SK-N-SH (cell line): ENCODE measurements at regions not wholly inside any gene's neighbourhood (a gene's known extent, or its start where the extent isn't known, plus 50 kb on each side); places are given as distances from the start of the nearest gene placed in this dataset.

Experiments
- CTCF ChIA-PET: fragments of 300-600, 350-600 bp; formaldehyde crosslinking; extraction: SDS; loops from one replicate; lab custom pipeline; 2021; lab: Yijun Ruan, JAX
- POLR2A ChIA-PET: fragments of 350-600 bp; sonication (Branson Sonifier 250); formaldehyde crosslinking; extraction: SDS; loops from one replicate; lab custom pipeline; 2020; ENCODE audit warnings: antibody characterized with exemption, inconsistent platforms; lab: Yijun Ruan, JAX
- DNase-seq: peaks from one replicate; pipeline ENCODE4 v3.0.0; 2012
- H2AFZ ChIP-seq: fragments of 200-600 bp; sonication (generic); 2 replicates; pipeline ENCODE4 v1.8.1; 2016; ENCODE audit warnings: antibody characterized with exemption, mild to moderate bottlenecking, low read depth
- H3F3A ChIP-seq: fragments of 200-600 bp; sonication (generic); replicated peaks from 2 replicates; pipeline ENCODE3; 2016; ENCODE audit warnings: antibody characterized with exemption, mild to moderate bottlenecking; ENCODE audit not compliant: insufficient read depth
- H3K27ac ChIP-seq, 2 experiments: fragments of 200-500 bp in 1 of 2; fragments of 200-600 bp in 1 of 2; sonication (Bioruptor generic) in 1 of 2; sonication (generic), shearing (Covaris generic) in 1 of 2; 2 replicates each; pipeline versions ENCODE4 v1.5.1 to v1.6.1; 2014 to 2016; ENCODE audit warnings: low read depth in 2 of 2, inconsistent platforms in 1 of 2, low read length in 1 of 2, mild to moderate bottlenecking in 1 of 2, mixed read lengths in 1 of 2
- H3K27me3 ChIP-seq: fragments of 200-600 bp; sonication (generic), shearing (Covaris generic); 2 replicates; pipeline ENCODE4 v1.6.1; 2016; ENCODE audit warnings: mixed run types; ENCODE audit not compliant: insufficient read depth
- H3K36me3 ChIP-seq, 2 experiments: fragments of 200-500 bp in 1 of 2; fragments of 200-600 bp in 1 of 2; sonication (Bioruptor generic) in 1 of 2; sonication (generic) in 1 of 2; replicated peaks in 1 of 2; 2 replicates each; pipeline versions ENCODE3 to v1.5.1; 2014 to 2016; ENCODE audit warnings: low read length in 1 of 2, mild to moderate bottlenecking in 1 of 2; ENCODE audit not compliant: insufficient read depth in 2 of 2, control insufficient read depth in 1 of 2
- H3K4me1 ChIP-seq, 2 experiments: fragments of 200-500 bp in 1 of 2; fragments of 200-600 bp in 1 of 2; sonication (Bioruptor generic) in 1 of 2; sonication (generic), shearing (Covaris generic) in 1 of 2; 2 replicates each; pipeline versions ENCODE4 v1.5.1 to v1.6.1; 2014 to 2016; ENCODE audit warnings: low read depth in 1 of 2, low read length in 1 of 2, mixed run types in 1 of 2; ENCODE audit not compliant: insufficient read depth in 2 of 2, control insufficient read depth in 1 of 2
- H3K4me2 ChIP-seq: fragments of 200-600 bp; sonication (generic), shearing (Covaris generic); 2 replicates; pipeline ENCODE4 v1.6.1; 2017; ENCODE audit warnings: mixed run types
- H3K4me3 ChIP-seq, 2 experiments: fragments of 200-500 bp in 1 of 2; fragments of 200-600 bp in 1 of 2; sonication (Bioruptor generic) in 1 of 2; sonication (generic), shearing (Covaris generic) in 1 of 2; 2 replicates each; pipeline versions ENCODE4 v1.5.1 to v1.8.1; 2014 to 2016; ENCODE audit warnings: low read depth in 2 of 2, inconsistent platforms in 1 of 2, low read length in 1 of 2, mild to moderate bottlenecking in 1 of 2, mixed read lengths in 1 of 2, moderate library complexity in 1 of 2
- H3K79me2 ChIP-seq: fragments of 200-600 bp; sonication (generic); 2 replicates; pipeline ENCODE4 v1.8.1; 2017; ENCODE audit warnings: mild to moderate bottlenecking; ENCODE audit not compliant: insufficient read depth
- H3K9ac ChIP-seq: fragments of 200-600 bp; sonication (generic); 2 replicates; pipeline ENCODE4 v1.6.1; 2017; ENCODE audit warnings: mixed run types
- H3K9me2 ChIP-seq: fragments of 200-600 bp; sonication (generic); 2 replicates; pipeline ENCODE4 v1.6.1; 2017; ENCODE audit warnings: mixed run types
- H3K9me3 ChIP-seq: fragments of 200-600 bp; sonication (generic); 2 replicates; pipeline ENCODE4 v1.6.1; 2017; ENCODE audit warnings: mixed run types, mild to moderate bottlenecking, moderate library complexity
- H4K20me1 ChIP-seq: fragments of 200-600 bp; sonication (generic); 2 replicates; pipeline ENCODE4 v1.6.1; 2017; ENCODE audit warnings: mild to moderate bottlenecking, mixed run types; ENCODE audit not compliant: insufficient read depth
- EZH2phosphoT487 ChIP-seq: fragments of 200-600 bp; sonication (generic); IDR thresholded peaks from 2 replicates; pipeline ENCODE4 v1.6.1; 2017; ENCODE audit warnings: low read depth, mixed run types, mild to moderate bottlenecking, antibody characterized with exemption, moderate library complexity, borderline replicate concordance
- FOXJ3 ChIP-seq: sonication (generic); formaldehyde crosslinking; IDR thresholded peaks from 2 replicates; pipeline ENCODE4 v1.5.1; 2020; ENCODE audit warnings: mild to moderate bottlenecking, missing genetic modification reagents
- GABPA ChIP-seq: IDR thresholded peaks from 2 replicates; pipeline ENCODE4 v1.4.0; 2012; ENCODE audit warnings: low read depth, mild to moderate bottlenecking
- GATA2 ChIP-seq: sonication (generic); formaldehyde crosslinking; IDR thresholded peaks from 2 replicates; pipeline ENCODE4 v1.5.0; 2020; ENCODE audit warnings: mild to moderate bottlenecking, missing genetic modification reagents
- JUND ChIP-seq: IDR thresholded peaks from 2 replicates; pipeline ENCODE4 v1.4.0; 2012
- MEF2A ChIP-seq: IDR thresholded peaks from 2 replicates; pipeline ENCODE4 v1.4.0; 2012; ENCODE audit warnings: low read depth, borderline replicate concordance
- MXI1 ChIP-seq: IDR thresholded peaks from 2 replicates; pipeline ENCODE4 v1.6.1; 2012; ENCODE audit warnings: mild to moderate bottlenecking, low read depth, low read length, improper control_type of control experiment
- NFIC ChIP-seq: IDR thresholded peaks from 2 replicates; pipeline ENCODE4 v1.4.0; 2012; ENCODE audit warnings: borderline replicate concordance
- NRF1 ChIP-seq: IDR thresholded peaks from 2 replicates; pipeline ENCODE4 v1.6.1; 2012; ENCODE audit warnings: low read depth, mild to moderate bottlenecking, low read length
- RAD21 ChIP-seq: IDR thresholded peaks from 2 replicates; pipeline ENCODE4 v1.6.1; 2012; ENCODE audit warnings: mild to moderate bottlenecking, low read length
- REST ChIP-seq: IDR thresholded peaks from 2 replicates; pipeline ENCODE4 v1.6.1; 2012; ENCODE audit warnings: mild to moderate bottlenecking, low read depth, low read length, moderate library complexity
- TEAD4 ChIP-seq: IDR thresholded peaks from 2 replicates; pipeline ENCODE4 v1.4.0; 2012; ENCODE audit warnings: mild to moderate bottlenecking, borderline replicate concordance; ENCODE audit not compliant: insufficient read depth
- USF1 ChIP-seq: IDR thresholded peaks from 2 replicates; pipeline ENCODE4 v1.4.0; 2012; ENCODE audit warnings: low read depth, borderline replicate concordance
- YY1 ChIP-seq: IDR thresholded peaks from 2 replicates; pipeline ENCODE4 v1.4.0; 2012; ENCODE audit warnings: low read depth, mild to moderate bottlenecking
- WGBS: methylation state at CpG from one replicate; pipeline ENCODE4 v1.1.6; 2017; ENCODE audit warnings: low lambda C conversion rate; 5-methylcytosine and 5-hydroxymethylcytosine counted together

- TF ChIP-seq REST (no peak), USF1 (no peak), RAD21 (no peak)
- TF ChIP-seq, all 33 proteins: peak for 0
Observed at GRCh38 chr12:87923361-87923760, 105.8 kb downstream of the C12orf50 start (continued).

GRCh38 chr12:87922736-87923135 is 106.5 kb downstream of the C12orf50 start:
- ChIA-PET CTCF (interaction anchor here (1.8 kb wide), 1 partner anchor 10 kb away, joined by 6 read pairs; no protein-coding TSS in a partner anchor), POLR2A (no interaction called here)
- Histone ChIP-seq H3K9me3 (no peaks in the 10 kb centered on the region), H3K9ac (no peak overlapping the region), H4K20me1 (no peaks in the 10 kb centered on the region), H3K4me1 (peaks cover 3 to 5% of the 10 kb centered on the region in 2 experiments; a peak in 2 of 4 replicates), H2AFZ (0 out of 2 replicates have a peak overlapping the region, but pooled peaks have one; percentile 10), H3K9me2 (no peaks in the 10 kb centered on the region), H3K27me3 (no peaks in the 10 kb centered on the region), H3K4me2 (no peak overlapping the region), H3K4me3 (no peak overlapping the region), H3K27ac (peak overlapping the region in 1 of 2 experiments; percentile 31; a peak in 1 of 4 replicates), H3F3A (peaks cover 3% of the 10 kb centered on the region), H3K79me2 (no peaks in the 10 kb centered on the region), H3K36me3 (no peaks in the 10 kb centered on the region)
- DNase-seq = no peak
- TF ChIP-seq EZH2phosphoT487 (no peak), TEAD4 (no peak), GABPA (no peak), MXI1 (no peak), JUND (no peak), FOXJ3 (CRISPR knock-in tag) (no peak), RAD21 (no peak), NRF1 (no peak), NFIC (no peak), GATA2 (CRISPR knock-in tag) (no peak), YY1 (no peak), MEF2A (no peak)
- 70% methylated on average over 2 of the region's 2 CpGs for WGBS
